MM.1S (cell line): ENCODE measurements at regions not wholly inside any gene's neighbourhood (a gene's known extent, or its start where the extent isn't known, plus 50 kb on each side); places are given as distances from the start of the nearest gene placed in this dataset.

Experiments used
- DNase-seq: peaks from one replicate; pipeline ENCODE4 v3.0.0-alpha.2; 2015
- H2AFZ ChIP-seq: fragments of 300-600 bp; sonication (generic); 2 replicates; pipeline ENCODE4 v1.6.0; 2016; ENCODE audit warnings: antibody characterized with exemption, low read length
- H3F3A ChIP-seq: fragments of 300-600 bp; sonication (generic); 2 replicates; pipeline ENCODE4 v1.6.1; 2016; ENCODE audit warnings: mild to moderate bottlenecking, antibody characterized with exemption, low read length, moderate library complexity, mixed read lengths; ENCODE audit not compliant: insufficient read depth
- H3K27ac ChIP-seq: fragments of 300-600 bp; sonication (generic); 2 replicates; pipeline ENCODE4 v1.5.1; 2016; ENCODE audit warnings: mild to moderate bottlenecking, low read length
- H3K27me3 ChIP-seq: fragments of 300-600 bp; sonication (generic); replicated peaks from 2 replicates; pipeline ENCODE4 v1.6.0; 2016; ENCODE audit warnings: low read length; ENCODE audit not compliant: insufficient read depth
- H3K36me3 ChIP-seq: fragments of 300-600 bp; sonication (generic); replicated peaks from 2 replicates; pipeline ENCODE4 v1.6.1; 2016; ENCODE audit warnings: mild to moderate bottlenecking, low read length, mixed read lengths; ENCODE audit not compliant: insufficient read depth
- H3K4me1 ChIP-seq: fragments of 300-600 bp; sonication (generic); 2 replicates; pipeline ENCODE4 v1.6.1; 2016; ENCODE audit warnings: low read length, mixed read lengths
- H3K4me2 ChIP-seq: fragments of 300-600 bp; sonication (generic); 2 replicates; pipeline ENCODE4 v1.6.0; 2016; ENCODE audit warnings: low read depth, low read length
- H3K4me3 ChIP-seq: fragments of 300-600 bp; sonication (generic); 2 replicates; pipeline ENCODE4 v1.5.1; 2016; ENCODE audit warnings: low read length, mixed read lengths
- H3K79me2 ChIP-seq: fragments of 300-600 bp; sonication (generic); 2 replicates; pipeline ENCODE4 v1.6.1; 2016; ENCODE audit warnings: mixed run types, low read length, mixed read lengths
- H3K9ac ChIP-seq: fragments of 300-600 bp; sonication (generic); 2 replicates; pipeline ENCODE4 v1.6.1; 2016; ENCODE audit warnings: low read length, mixed read lengths
- H3K9me2 ChIP-seq: fragments of 300-600 bp; sonication (generic); replicated peaks from 2 replicates; pipeline ENCODE4 v1.6.1; 2016; ENCODE audit warnings: mild to moderate bottlenecking, low read length, mixed read lengths; ENCODE audit not compliant: insufficient read depth
- H3K9me3 ChIP-seq: fragments of 300-600 bp; sonication (generic); replicated peaks from 2 replicates; pipeline ENCODE4 v1.6.1; 2016; ENCODE audit warnings: mild to moderate bottlenecking, low read length, mixed read lengths; ENCODE audit not compliant: insufficient read depth
- H4K20me1 ChIP-seq: fragments of 300-600 bp; sonication (generic); 2 replicates; pipeline ENCODE4 v1.6.1; 2016; ENCODE audit warnings: mild to moderate bottlenecking, low read length, moderate library complexity, mixed read lengths; ENCODE audit not compliant: insufficient read depth
- CTCF ChIP-seq: fragments of 300-600 bp; sonication (generic); IDR thresholded peaks from 2 replicates; pipeline ENCODE4 v1.5.1; 2016; ENCODE audit warnings: antibody characterized with exemption, low read length, mixed read lengths
- EZH2 ChIP-seq: fragments of 300-600 bp; sonication (generic); optimal IDR thresholded peaks from 2 replicates; pipeline ENCODE3; 2017; ENCODE audit warnings: low read depth, mild to moderate bottlenecking, antibody characterized with exemption, low read length, mixed read lengths
- EZH2phosphoT487 ChIP-seq: fragments of 300-600 bp; sonication (generic); IDR thresholded peaks from 2 replicates; pipeline ENCODE4 v1.6.1; 2018; ENCODE audit warnings: antibody characterized with exemption, low read length

GRCh38 chrX:45894864-45895645, 650.2 kb downstream of the ZNF674 start:
- Histone ChIP-seq H3K9me2 (no peaks in the 10 kb centered on the region), H3K27ac (no peak overlapping the region), H3K4me1 (no peaks in the 10 kb centered on the region), H3K9ac (no peak overlapping the region), H4K20me1 (no peaks in the 10 kb centered on the region), H3F3A (no peaks in the 10 kb centered on the region), H3K27me3 (no peaks in the 10 kb centered on the region), H3K4me3 (no peak overlapping the region), H2AFZ (no peak overlapping the region), H3K4me2 (no peak overlapping the region), H3K9me3 (no peaks in the 10 kb centered on the region), H3K79me2 (no peaks in the 10 kb centered on the region), H3K36me3 (no peaks in the 10 kb centered on the region)
- no peak for TF ChIP-seq EZH2
- TF ChIP-seq CTCF: no peak
- no peak for TF ChIP-seq EZH2phosphoT487
- no peak for DNase-seq

GRCh38 chrX:45889471-45889870, 655.8 kb downstream of the ZNF674 start:
- Histone ChIP-seq H3K9me3 (no peaks in the 10 kb centered on the region), H4K20me1 (no peaks in the 10 kb centered on the region), H3K27ac (no peak overlapping the region), H3K27me3 (no peaks in the 10 kb centered on the region), H3K4me1 (no peaks in the 10 kb centered on the region), H3K79me2 (no peaks in the 10 kb centered on the region), H2AFZ (no peak overlapping the region), H3K36me3 (no peaks in the 10 kb centered on the region), H3F3A (no peaks in the 10 kb centered on the region), H3K4me3 (no peak overlapping the region), H3K9ac (no peak overlapping the region), H3K4me2 (no peak overlapping the region), H3K9me2 (no peaks in the 10 kb centered on the region)
- DNase-seq: no peak
- no peak for TF ChIP-seq EZH2phosphoT487
- no peak for TF ChIP-seq EZH2
- no peak for TF ChIP-seq CTCF

GRCh38 chrX:45888518-45888917, 656.7 kb downstream of the ZNF674 start:
- Histone ChIP-seq H3K27me3 (no peaks in the 10 kb centered on the region), H3K79me2 (no peaks in the 10 kb centered on the region), H3K9me2 (no peaks in the 10 kb centered on the region), H4K20me1 (no peaks in the 10 kb centered on the region), H3K4me2 (no peak overlapping the region), H3K9me3 (no peaks in the 10 kb centered on the region), H3K36me3 (no peaks in the 10 kb centered on the region), H2AFZ (no peak overlapping the region), H3K27ac (no peak overlapping the region), H3K4me3 (no peak overlapping the region), H3F3A (no peaks in the 10 kb centered on the region), H3K9ac (no peak overlapping the region), H3K4me1 (no peaks in the 10 kb centered on the region)
- no peak for TF ChIP-seq EZH2phosphoT487
- TF ChIP-seq CTCF: no peak
- TF ChIP-seq EZH2: no peak
- no peak for DNase-seq
